IMR-90 (cell line): ENCODE measurements at regions not wholly inside any gene's neighbourhood (a gene's known extent, or its start where the extent isn't known, plus 50 kb on each side); places are given as distances from the start of the nearest gene placed in this dataset.

Source experiments
- ATAC-seq: fragments of 200-7000 bp; cut with Tn5 transposase; 2 replicates; pipeline ENCODE4 v1.9.1; 2020; ENCODE audit warnings: low read depth, mild to moderate bottlenecking, moderate library complexity
- BruUV-seq: library from RNA; stranded (reverse); fragments of 400-500 nt; replicated peaks from 2 replicates; lab custom pipeline; 2021; lab: Mats Ljungman, UMichigan
- CTCF ChIA-PET: fragments of 300-600 bp; formaldehyde crosslinking; extraction: SDS; loops from one replicate; lab custom pipeline; 2021; ENCODE audit warnings: antibody characterized with exemption; lab: Yijun Ruan, JAX
- POLR2A ChIA-PET: fragments of 300-600 bp; sonication (Branson Sonifier 250); formaldehyde crosslinking; loops from one replicate; lab custom pipeline; 2022; ENCODE audit warnings: antibody characterized with exemption; ENCODE audit not compliant: unreplicated experiment; lab: Charles Lee
- DNase-seq: peaks from one replicate; pipeline ENCODE4 v3.0.0; 2013
- H2AFZ ChIP-seq: replicated peaks from 2 replicates; pipeline ENCODE3; 2013; ENCODE audit warnings: low read length, mild to moderate bottlenecking; ENCODE audit not compliant: poor library complexity
- H2AK5ac ChIP-seq: 2 replicates; pipeline ENCODE4 v1.6.1; 2013; ENCODE audit warnings: low read depth, low read length, inconsistent platforms
- H2AK9ac ChIP-seq: replicated peaks from 2 replicates; pipeline ENCODE3; 2013; ENCODE audit warnings: mild to moderate bottlenecking, low read depth, low read length, moderate library complexity; ENCODE audit not compliant: poor library complexity
- H2BK120ac ChIP-seq: 2 replicates; pipeline ENCODE4 v1.6.1; 2013; ENCODE audit warnings: low read depth, low read length, inconsistent platforms
- H2BK15ac ChIP-seq: 3 replicates; pipeline ENCODE4 v1.6.1; 2013; ENCODE audit warnings: low read depth, low read length, inconsistent platforms
- H2BK20ac ChIP-seq: 2 replicates; pipeline ENCODE4 v1.6.1; 2013; ENCODE audit warnings: low read depth, mild to moderate bottlenecking, inconsistent platforms, low read length, moderate library complexity
- H2BK5ac ChIP-seq: 2 replicates; pipeline ENCODE4 v1.6.1; 2013; ENCODE audit warnings: mild to moderate bottlenecking, low read depth, low read length, inconsistent platforms; ENCODE audit not compliant: poor library complexity, severe bottlenecking
- H3K14ac ChIP-seq: replicated peaks from 2 replicates; pipeline ENCODE4 v1.6.1; 2013; ENCODE audit warnings: low read depth, low read length, inconsistent platforms
- H3K18ac ChIP-seq: 2 replicates; pipeline ENCODE4 v1.6.1; 2013; ENCODE audit warnings: low read depth, low read length, control low read depth
- H3K23ac ChIP-seq: 2 replicates; pipeline ENCODE4 v1.6.1; 2013; ENCODE audit warnings: low read depth, low read length, inconsistent platforms
- H3K27ac ChIP-seq: 2 replicates; pipeline ENCODE4 v1.5.1; 2013; ENCODE audit warnings: mild to moderate bottlenecking, control low read depth, low read length; ENCODE audit not compliant: insufficient read depth
- H3K27me3 ChIP-seq: 2 replicates; pipeline ENCODE4 v1.6.1; 2013; ENCODE audit warnings: low read length; ENCODE audit not compliant: control insufficient read depth, insufficient read depth
- H3K36me3 ChIP-seq: 2 replicates; pipeline ENCODE4 v1.6.1; 2013; ENCODE audit warnings: low read length, mixed read lengths; ENCODE audit not compliant: control insufficient read depth, insufficient read depth
- H3K4ac ChIP-seq: 2 replicates; pipeline ENCODE4 v1.6.1; 2013; ENCODE audit warnings: low read depth, low read length, inconsistent platforms
- H3K4me1 ChIP-seq: 2 replicates; pipeline ENCODE4 v1.6.1; 2013; ENCODE audit warnings: low read length, mixed read lengths; ENCODE audit not compliant: control insufficient read depth, insufficient read depth
- H3K4me2 ChIP-seq: 2 replicates; pipeline ENCODE4 v1.6.1; 2013; ENCODE audit warnings: low read depth, mild to moderate bottlenecking, control low read depth, low read length, moderate library complexity
- H3K4me3 ChIP-seq: 2 replicates; pipeline ENCODE4 v1.5.1; 2013; ENCODE audit warnings: low read depth, mild to moderate bottlenecking, control low read depth, low read length, moderate library complexity; ENCODE audit not compliant: insufficient read depth
- H3K56ac ChIP-seq: 2 replicates; pipeline ENCODE4 v1.6.1; 2013; ENCODE audit warnings: low read length, inconsistent platforms; ENCODE audit not compliant: insufficient read depth; ENCODE audit errors: extremely low read depth
- H3K79me1 ChIP-seq, 2 experiments: 2 replicates each; pipeline ENCODE4 v1.6.1; 2013; ENCODE audit warnings: low read length in 2 of 2, inconsistent platforms in 1 of 2, low read depth in 1 of 2
- H3K9ac ChIP-seq: 2 replicates; pipeline ENCODE4 v1.6.1; 2013; ENCODE audit warnings: low read depth, low read length, control low read depth
- H3K9me1 ChIP-seq: 2 replicates; pipeline ENCODE4 v1.6.1; 2013; ENCODE audit warnings: low read length, inconsistent platforms; ENCODE audit not compliant: insufficient read depth
- H3K9me3 ChIP-seq: 2 replicates; pipeline ENCODE4 v1.6.1; 2013; ENCODE audit warnings: low read length; ENCODE audit not compliant: control insufficient read depth, insufficient read depth
- H4K20me1 ChIP-seq: 2 replicates; pipeline ENCODE4 v1.6.1; 2013; ENCODE audit warnings: low read length, inconsistent platforms; ENCODE audit not compliant: insufficient read depth
- H4K5ac ChIP-seq: 2 replicates; pipeline ENCODE4 v1.6.1; 2013; ENCODE audit warnings: mild to moderate bottlenecking, low read depth, low read length, control low read depth
- H4K8ac ChIP-seq, 2 experiments: 2 replicates each; pipeline ENCODE4 v1.6.1; 2013; ENCODE audit warnings: low read depth in 2 of 2, low read length in 2 of 2, control low read depth in 1 of 2, inconsistent platforms in 1 of 2
- H4K91ac ChIP-seq: 2 replicates; pipeline ENCODE4 v1.6.1; 2013; ENCODE audit warnings: low read depth, low read length, inconsistent platforms; ENCODE audit not compliant: insufficient read depth
- BHLHE40 ChIP-seq: fragments of 150-350 bp; IDR thresholded peaks from 2 replicates; pipeline ENCODE4 v1.6.1; 2016; ENCODE audit warnings: mild to moderate bottlenecking, low read depth, low read length
- CEBPB ChIP-seq: IDR thresholded peaks from 2 replicates; pipeline ENCODE4 v1.6.1; 2012; ENCODE audit warnings: low read depth, low read length, improper control_type of control experiment
- CTCF ChIP-seq: conservative IDR thresholded peaks from 2 replicates; pipeline ENCODE4 v1.5.1; 2012; ENCODE audit warnings: mild to moderate bottlenecking, low read depth, low read length, improper control_type of control experiment
- FOS ChIP-seq: fragments of 150-350 bp; IDR thresholded peaks from 2 replicates; pipeline ENCODE4 v1.6.1; 2016; ENCODE audit warnings: low read depth, low read length
- MAFK ChIP-seq: IDR thresholded peaks from 2 replicates; pipeline ENCODE4 v1.6.1; 2012; ENCODE audit warnings: low read depth, low read length, improper control_type of control experiment
- MAZ ChIP-seq: IDR thresholded peaks from 2 replicates; pipeline ENCODE4 v1.6.1; 2012; ENCODE audit warnings: low read depth, mild to moderate bottlenecking, low read length, improper control_type of control experiment, moderate library complexity, borderline replicate concordance
- MXI1 ChIP-seq: IDR thresholded peaks from 2 replicates; pipeline ENCODE4 v1.6.1; 2012; ENCODE audit warnings: low read depth, mild to moderate bottlenecking, low read length, moderate library complexity, borderline replicate concordance
- NFE2L2 ChIP-seq: fragments of 150-350 bp; IDR thresholded peaks from 2 replicates; pipeline ENCODE4 v1.6.1; 2016; ENCODE audit warnings: low read depth, mild to moderate bottlenecking, low read length
- POLR2A ChIP-seq: IDR thresholded peaks from 2 replicates; pipeline ENCODE4 v1.6.1; 2012; ENCODE audit warnings: mild to moderate bottlenecking, low read depth, low read length
- RFX5 ChIP-seq: IDR thresholded peaks from 2 replicates; pipeline ENCODE4 v1.8.0; 2012; ENCODE audit warnings: low read depth, mild to moderate bottlenecking, low read length, moderate library complexity
- WGBS, 2 experiments: methylation state at CpG; one replicate each; pipeline versions ENCODE4 v1.1.5 to v1.1.7; 2013; ENCODE audit warnings: missing lambda C conversion rate in 2 of 2; ENCODE audit not compliant: insufficient read length in 1 of 2; ENCODE audit errors: extremely low coverage in 2 of 2; 5-methylcytosine and 5-hydroxymethylcytosine counted together
- dilution Hi-C: fragments of 300-500 bp; cut with HindIII; formaldehyde crosslinking; loops from one replicate; pipeline ENCODE4 v1.14.3; 2018; ENCODE audit warnings: low sequenced_read_pairs; ENCODE audit not compliant: unreplicated experiment
- in situ Hi-C: fragments of 300-500 bp; cut with MboI; formaldehyde crosslinking; loops from 3 replicates; pipeline ENCODE4 v1.14.3; 2019; ENCODE audit warnings: low sequenced_read_pairs, inconsistent platforms, mixed read lengths
- intact Hi-C: fragments of 100-400 bp; cut with micrococcal nuclease; formaldehyde crosslinking; loops from 2 replicates; pipeline ENCODE4 v1.10.0; 2022

- Histone ChIP-seq H3K4me3 (no peak overlapping the region), H2BK5ac (no peak overlapping the region), H3K79me1 (0 out of 4 replicates have a peak, but pooled peaks cover 0 to 4% of the 10 kb centered on the region in 2 experiments), H3K9me1 (peaks cover 10% of the 10 kb centered on the region; the same call in 1 of the 2 replicates), H3K56ac (no peak overlapping the region), H3K14ac (no peak overlapping the region; the same call in 1 of the 2 replicates), H4K91ac (no peak overlapping the region), H4K20me1 (no peaks in the 10 kb centered on the region), H3K18ac (peak overlapping the region; percentile 27; the same call in 1 of the 2 replicates), H3K36me3 (no peaks in the 10 kb centered on the region), H3K4me2 (no peak overlapping the region), H2BK120ac (peak overlapping the region; percentile 22; the same call in 1 of the 2 replicates), H2AFZ (no peak overlapping the region), H4K8ac (no peak overlapping the region), H3K4ac (no peak overlapping the region), H2AK5ac (0 out of 2 replicates have a peak overlapping the region, but pooled peaks have one; percentile 5), H2AK9ac (no peak overlapping the region), H4K5ac (no peak overlapping the region), H3K23ac (no peak overlapping the region; the same call in 1 of the 2 replicates), H3K27me3 (no peaks in the 10 kb centered on the region), H3K9me3 (no peaks in the 10 kb centered on the region), H2BK15ac (0 out of 3 replicates have a peak overlapping the region, but pooled peaks have one; percentile 23), H3K9ac (no peak overlapping the region), H3K4me1 (peaks cover 21% of the 10 kb centered on the region), H3K27ac (no peak overlapping the region), H2BK20ac (no peak overlapping the region)
- no peak for DNase-seq
- WGBS, 2 experiments: no CpG with 5 or more reads among the region's 2 CpGs
- in situ Hi-C loops (no loop called here), intact Hi-C loops (loop anchor here (5.0 kb wide), 1 partner anchor 138 kb away; no protein-coding TSS in a partner anchor), dilution Hi-C loops (no loop called here)
- CTCF ChIA-PET: interaction anchor here (0.8 kb wide), 1 partner anchor 58 kb away, joined by 3 read pairs; no protein-coding TSS in a partner anchor
- ATAC-seq: no peak
- BruUV-seq: no TSS peak
- no peak for TF ChIP-seq MAFK
- TF ChIP-seq CTCF: no peak
- TF ChIP-seq POLR2A: no peak
- no peak for TF ChIP-seq RFX5
- no peak for TF ChIP-seq FOS
- TF ChIP-seq MAZ: no peak
- TF ChIP-seq BHLHE40: no peak
- TF ChIP-seq MXI1: no peak
- TF ChIP-seq CEBPB: no peak
- TF ChIP-seq NFE2L2: no peak
- POLR2A ChIA-PET: no interaction called here
Observed at GRCh38 chr5:53338971-53339370, 141.5 kb upstream of the FST start.
